WTC11 (cell line): ENCODE measurements at regions not wholly inside any gene's neighbourhood (a gene's known extent, or its start where the extent isn't known, plus 50 kb on each side); places are given as distances from the start of the nearest gene placed in this dataset.
"Not testable (repeated sequence)": the region's sequence is repeated elsewhere in the genome, so short reads cannot be mapped to it uniquely, and the experiment has no call there.

ENCODE experiments used
- ATAC-seq: fragments of 200-7000 bp; cut with Tn5 transposase; 2 replicates; pipeline ENCODE4 v1.10.0; 2021; ENCODE audit warnings: mild to moderate bottlenecking, moderate library complexity
- CTCF ChIA-PET: fragments of 300-600 bp; sonication (Branson Sonifier 250); formaldehyde crosslinking; loops from one replicate; lab custom pipeline; 2021; ENCODE audit warnings: antibody characterized with exemption; lab: Charles Lee
- POLR2A ChIA-PET: fragments of 350-600 bp; sonication (Branson Sonifier 250); formaldehyde crosslinking; loops from one replicate; lab custom pipeline; 2021; ENCODE audit warnings: antibody characterized with exemption; lab: Charles Lee
- DNase-seq: peaks from one replicate; pipeline ENCODE4 v3.0.0; 2021; ENCODE audit warnings: low spot score
- H3K27ac Mint-ChIP-seq: 2 replicates; pipeline ENCODE4 v1.8.0; 2021; ENCODE audit warnings: mixed read lengths
- H3K27me3 Mint-ChIP-seq: 2 replicates; pipeline ENCODE4 v1.8.0; 2021; ENCODE audit warnings: low read depth, mild to moderate bottlenecking, moderate library complexity, mixed read lengths
- H3K36me3 Mint-ChIP-seq: 2 replicates; pipeline ENCODE4 v1.8.0; 2021; ENCODE audit warnings: mixed read lengths
- H3K4me1 Mint-ChIP-seq: 2 replicates; pipeline ENCODE4 v1.8.0; 2022; ENCODE audit warnings: mixed read lengths
- H3K4me3 Mint-ChIP-seq: 2 replicates; pipeline ENCODE4 v1.8.0; 2021; ENCODE audit warnings: mild to moderate bottlenecking, moderate library complexity, mixed read lengths
- H3K9me3 Mint-ChIP-seq: 2 replicates; pipeline ENCODE4 v1.8.0; 2021; ENCODE audit warnings: mixed read lengths
- TF ChIP-seq, protein P1 (sequence below): sonication (generic); formaldehyde crosslinking; IDR thresholded peaks from 2 replicates; pipeline ENCODE4 v1.8.0; 2023; ENCODE audit warnings: mild to moderate bottlenecking, missing genetic modification reagents
- TF ChIP-seq, protein P2 (sequence below): fragments of 250-450 bp; sonication (Bioruptor Pico); IDR thresholded peaks from 2 replicates; pipeline ENCODE4 v1.9.0; 2021; ENCODE audit warnings: mild to moderate bottlenecking

DNA sequence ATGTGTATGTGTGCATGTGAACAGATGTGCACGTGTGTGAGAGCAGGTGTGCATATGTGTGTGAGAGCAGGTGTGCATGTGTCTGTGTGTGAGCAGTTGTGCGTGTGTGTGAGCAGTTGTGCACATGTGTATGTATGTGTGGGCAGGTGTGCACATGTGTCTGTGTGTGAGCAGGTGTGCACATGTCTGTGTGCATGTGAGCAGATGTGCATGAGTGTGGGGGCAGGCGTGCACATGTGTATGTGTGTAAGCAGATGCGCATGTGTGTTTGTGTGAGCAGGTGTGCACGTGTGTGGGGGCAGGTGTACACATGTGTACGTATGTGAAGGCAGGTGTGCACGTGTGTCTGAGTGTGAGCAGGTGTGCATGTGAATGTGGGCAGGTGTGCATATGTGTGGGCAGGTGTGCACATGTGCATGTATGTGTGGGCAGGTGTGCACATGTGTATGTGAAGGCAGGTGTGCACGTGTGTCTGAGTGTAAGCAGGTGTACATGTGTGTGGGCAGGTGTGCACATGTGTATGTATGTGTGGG is 66.5 kb upstream of the LRPAP1 start (continued):
- TF ChIP-seq, protein P1, sequence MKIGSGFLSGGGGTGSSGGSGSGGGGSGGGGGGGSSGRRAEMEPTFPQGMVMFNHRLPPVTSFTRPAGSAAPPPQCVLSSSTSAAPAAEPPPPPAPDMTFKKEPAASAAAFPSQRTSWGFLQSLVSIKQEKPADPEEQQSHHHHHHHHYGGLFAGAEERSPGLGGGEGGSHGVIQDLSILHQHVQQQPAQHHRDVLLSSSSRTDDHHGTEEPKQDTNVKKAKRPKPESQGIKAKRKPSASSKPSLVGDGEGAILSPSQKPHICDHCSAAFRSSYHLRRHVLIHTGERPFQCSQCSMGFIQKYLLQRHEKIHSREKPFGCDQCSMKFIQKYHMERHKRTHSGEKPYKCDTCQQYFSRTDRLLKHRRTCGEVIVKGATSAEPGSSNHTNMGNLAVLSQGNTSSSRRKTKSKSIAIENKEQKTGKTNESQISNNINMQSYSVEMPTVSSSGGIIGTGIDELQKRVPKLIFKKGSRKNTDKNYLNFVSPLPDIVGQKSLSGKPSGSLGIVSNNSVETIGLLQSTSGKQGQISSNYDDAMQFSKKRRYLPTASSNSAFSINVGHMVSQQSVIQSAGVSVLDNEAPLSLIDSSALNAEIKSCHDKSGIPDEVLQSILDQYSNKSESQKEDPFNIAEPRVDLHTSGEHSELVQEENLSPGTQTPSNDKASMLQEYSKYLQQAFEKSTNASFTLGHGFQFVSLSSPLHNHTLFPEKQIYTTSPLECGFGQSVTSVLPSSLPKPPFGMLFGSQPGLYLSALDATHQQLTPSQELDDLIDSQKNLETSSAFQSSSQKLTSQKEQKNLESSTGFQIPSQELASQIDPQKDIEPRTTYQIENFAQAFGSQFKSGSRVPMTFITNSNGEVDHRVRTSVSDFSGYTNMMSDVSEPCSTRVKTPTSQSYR (CRISPR knock-in tag): no peak
- TF ChIP-seq, protein P2, sequence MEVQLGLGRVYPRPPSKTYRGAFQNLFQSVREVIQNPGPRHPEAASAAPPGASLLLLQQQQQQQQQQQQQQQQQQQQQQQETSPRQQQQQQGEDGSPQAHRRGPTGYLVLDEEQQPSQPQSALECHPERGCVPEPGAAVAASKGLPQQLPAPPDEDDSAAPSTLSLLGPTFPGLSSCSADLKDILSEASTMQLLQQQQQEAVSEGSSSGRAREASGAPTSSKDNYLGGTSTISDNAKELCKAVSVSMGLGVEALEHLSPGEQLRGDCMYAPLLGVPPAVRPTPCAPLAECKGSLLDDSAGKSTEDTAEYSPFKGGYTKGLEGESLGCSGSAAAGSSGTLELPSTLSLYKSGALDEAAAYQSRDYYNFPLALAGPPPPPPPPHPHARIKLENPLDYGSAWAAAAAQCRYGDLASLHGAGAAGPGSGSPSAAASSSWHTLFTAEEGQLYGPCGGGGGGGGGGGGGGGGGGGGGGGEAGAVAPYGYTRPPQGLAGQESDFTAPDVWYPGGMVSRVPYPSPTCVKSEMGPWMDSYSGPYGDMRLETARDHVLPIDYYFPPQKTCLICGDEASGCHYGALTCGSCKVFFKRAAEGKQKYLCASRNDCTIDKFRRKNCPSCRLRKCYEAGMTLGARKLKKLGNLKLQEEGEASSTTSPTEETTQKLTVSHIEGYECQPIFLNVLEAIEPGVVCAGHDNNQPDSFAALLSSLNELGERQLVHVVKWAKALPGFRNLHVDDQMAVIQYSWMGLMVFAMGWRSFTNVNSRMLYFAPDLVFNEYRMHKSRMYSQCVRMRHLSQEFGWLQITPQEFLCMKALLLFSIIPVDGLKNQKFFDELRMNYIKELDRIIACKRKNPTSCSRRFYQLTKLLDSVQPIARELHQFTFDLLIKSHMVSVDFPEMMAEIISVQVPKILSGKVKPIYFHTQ: no peak

DNA sequence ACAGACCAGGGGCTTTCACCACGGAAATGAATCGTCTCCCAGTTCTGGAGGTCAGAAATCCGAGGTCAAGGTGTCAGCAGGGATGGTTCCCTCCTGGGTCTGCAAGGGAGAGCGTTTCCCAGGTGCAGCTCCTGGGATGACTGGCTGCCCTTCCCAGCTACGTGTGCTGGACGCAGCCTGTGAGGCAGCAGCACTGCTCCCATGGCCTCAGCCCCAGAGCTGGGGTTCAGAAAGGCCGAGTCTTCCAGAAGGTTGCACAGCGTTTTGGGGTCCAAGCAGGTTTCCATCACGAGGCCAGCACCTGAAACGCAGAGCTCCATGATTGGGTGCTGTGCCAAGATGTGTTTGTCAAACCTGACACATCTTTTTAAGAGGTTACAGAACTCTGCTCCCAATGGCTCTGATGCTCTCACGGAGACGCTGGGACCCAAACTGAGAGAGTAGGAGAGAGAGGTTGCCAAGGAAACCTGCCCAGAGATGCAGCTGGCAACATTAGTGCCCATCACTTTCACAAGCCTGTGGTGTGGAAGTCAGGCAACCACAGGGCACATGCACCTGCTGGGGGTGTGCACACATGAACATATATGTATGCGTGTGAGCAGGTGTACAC is 65.8 kb upstream of the LRPAP1 start:
- H3K9me3 Mint-ChIP-seq, H3K36me3 Mint-ChIP-seq, H3K27ac Mint-ChIP-seq, H3K4me3 Mint-ChIP-seq, ATAC-seq, H3K4me1 Mint-ChIP-seq, DNase-seq, POLR2A ChIA-PET, CTCF ChIA-PET: not testable (repeated sequence)
- peaks cover 15% of the 10 kb centered on the region for H3K27me3 Mint-ChIP-seq

DNA sequence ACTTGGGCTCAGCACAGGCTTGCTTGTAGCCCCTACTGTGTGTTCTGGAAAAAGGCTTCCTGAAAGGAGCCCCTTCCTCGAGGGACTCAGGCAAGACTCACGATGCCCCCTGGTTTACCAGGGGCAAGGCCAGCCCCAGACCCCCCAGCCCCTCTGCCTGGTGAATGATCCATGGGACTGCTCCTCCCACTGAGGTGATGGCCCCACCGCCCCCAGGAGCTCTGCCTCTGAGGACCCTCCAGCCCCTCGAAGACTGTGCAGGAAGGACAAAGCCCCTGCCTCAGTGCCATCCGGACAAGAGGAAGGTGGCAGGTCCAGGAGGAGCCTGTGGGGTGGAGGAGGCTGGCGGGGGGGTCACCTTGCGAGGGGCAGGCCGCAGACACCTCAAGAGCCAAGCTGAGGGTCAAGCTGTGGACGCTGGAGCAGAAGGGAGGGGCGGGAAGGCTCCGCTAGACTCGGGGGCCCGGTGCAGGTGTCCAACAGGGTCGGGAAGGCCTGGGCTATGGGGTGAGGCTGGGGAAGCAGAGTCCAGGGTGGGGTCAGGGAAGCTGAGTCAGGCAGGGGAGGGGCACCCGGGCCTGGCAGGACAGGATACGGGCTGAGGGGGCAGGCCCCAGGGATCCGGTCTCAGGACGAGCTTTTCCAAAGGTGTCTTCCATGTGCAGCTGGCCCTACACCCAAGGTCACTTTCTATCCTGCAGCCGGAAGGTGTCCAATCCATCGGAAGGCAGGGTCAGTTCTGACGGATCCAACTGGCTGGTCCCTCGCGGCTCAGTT is 64.9 kb upstream of the LRPAP1 start:
- ATAC-seq, POLR2A ChIA-PET, CTCF ChIA-PET, H3K4me3 Mint-ChIP-seq, H3K4me1 Mint-ChIP-seq, H3K36me3 Mint-ChIP-seq, H3K27ac Mint-ChIP-seq, DNase-seq, H3K27me3 Mint-ChIP-seq, H3K9me3 Mint-ChIP-seq: not testable (repeated sequence)

DNA sequence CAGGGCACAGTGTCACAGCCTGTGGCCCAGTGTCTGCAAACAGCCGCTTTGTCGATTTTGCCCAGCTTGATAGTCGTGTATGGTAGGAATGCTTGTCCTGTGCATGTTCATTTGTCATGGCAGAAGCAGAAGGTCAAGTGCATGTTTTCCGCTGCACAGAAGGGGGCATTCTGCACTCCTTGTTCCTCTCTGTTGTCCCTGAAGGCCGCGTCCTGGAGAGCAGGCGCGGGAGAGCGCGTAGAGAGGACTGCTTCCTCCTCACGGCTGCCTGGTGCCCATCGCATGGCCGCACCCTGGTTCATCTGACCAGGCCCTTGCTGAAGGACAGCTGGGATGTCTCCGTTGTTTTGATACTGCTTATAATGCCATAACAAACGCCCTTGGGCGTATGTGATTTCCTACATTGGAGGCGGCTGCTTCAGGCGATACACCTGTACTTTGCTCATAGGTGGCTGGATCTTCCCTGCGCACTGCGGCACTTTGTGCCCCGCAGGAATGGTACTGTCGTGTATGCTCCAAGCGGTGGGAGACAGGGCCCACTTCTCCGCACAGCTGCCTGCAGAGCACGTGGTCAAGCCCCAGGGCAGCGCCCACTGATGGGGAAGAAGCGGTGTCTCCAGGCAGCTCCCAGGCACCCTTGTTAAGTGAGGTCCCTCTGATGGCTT is 63.5 kb upstream of the LRPAP1 start:
- H3K27me3 Mint-ChIP-seq, H3K4me3 Mint-ChIP-seq, POLR2A ChIA-PET, CTCF ChIA-PET, H3K4me1 Mint-ChIP-seq, H3K36me3 Mint-ChIP-seq, H3K27ac Mint-ChIP-seq, ATAC-seq, DNase-seq, H3K9me3 Mint-ChIP-seq: not testable (repeated sequence)

DNA sequence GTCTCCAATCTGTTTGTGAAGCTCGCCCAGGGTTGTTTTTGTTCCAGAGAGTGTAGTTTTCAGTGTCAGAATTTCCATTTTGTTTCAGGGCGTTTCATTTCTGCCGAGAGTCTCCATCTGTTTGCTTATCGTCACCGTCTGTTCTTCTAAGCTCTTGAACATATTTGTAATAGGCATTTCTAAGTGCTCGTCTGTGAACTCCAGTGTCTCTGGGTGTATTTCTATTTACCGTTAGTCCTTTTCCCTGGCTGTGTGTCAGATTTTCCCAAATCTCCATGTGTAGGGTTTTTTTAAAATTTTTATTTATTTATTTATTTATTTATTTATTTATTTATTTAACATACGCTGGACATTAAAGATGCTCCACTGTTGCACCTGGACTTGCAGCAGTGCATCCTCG is 62.5 kb upstream of the LRPAP1 start:
- DNase-seq, H3K27ac Mint-ChIP-seq, ATAC-seq, CTCF ChIA-PET, H3K36me3 Mint-ChIP-seq, H3K9me3 Mint-ChIP-seq, H3K4me1 Mint-ChIP-seq, H3K4me3 Mint-ChIP-seq: not testable (repeated sequence)
- peaks cover 12% of the 10 kb centered on the region; the same call in 1 of the 2 replicates for H3K27me3 Mint-ChIP-seq
- POLR2A ChIA-PET: interaction anchor here (0.7 kb wide), 1 partner anchor 93 kb away, joined by 3 read pairs; no protein-coding TSS in a partner anchor

DNA sequence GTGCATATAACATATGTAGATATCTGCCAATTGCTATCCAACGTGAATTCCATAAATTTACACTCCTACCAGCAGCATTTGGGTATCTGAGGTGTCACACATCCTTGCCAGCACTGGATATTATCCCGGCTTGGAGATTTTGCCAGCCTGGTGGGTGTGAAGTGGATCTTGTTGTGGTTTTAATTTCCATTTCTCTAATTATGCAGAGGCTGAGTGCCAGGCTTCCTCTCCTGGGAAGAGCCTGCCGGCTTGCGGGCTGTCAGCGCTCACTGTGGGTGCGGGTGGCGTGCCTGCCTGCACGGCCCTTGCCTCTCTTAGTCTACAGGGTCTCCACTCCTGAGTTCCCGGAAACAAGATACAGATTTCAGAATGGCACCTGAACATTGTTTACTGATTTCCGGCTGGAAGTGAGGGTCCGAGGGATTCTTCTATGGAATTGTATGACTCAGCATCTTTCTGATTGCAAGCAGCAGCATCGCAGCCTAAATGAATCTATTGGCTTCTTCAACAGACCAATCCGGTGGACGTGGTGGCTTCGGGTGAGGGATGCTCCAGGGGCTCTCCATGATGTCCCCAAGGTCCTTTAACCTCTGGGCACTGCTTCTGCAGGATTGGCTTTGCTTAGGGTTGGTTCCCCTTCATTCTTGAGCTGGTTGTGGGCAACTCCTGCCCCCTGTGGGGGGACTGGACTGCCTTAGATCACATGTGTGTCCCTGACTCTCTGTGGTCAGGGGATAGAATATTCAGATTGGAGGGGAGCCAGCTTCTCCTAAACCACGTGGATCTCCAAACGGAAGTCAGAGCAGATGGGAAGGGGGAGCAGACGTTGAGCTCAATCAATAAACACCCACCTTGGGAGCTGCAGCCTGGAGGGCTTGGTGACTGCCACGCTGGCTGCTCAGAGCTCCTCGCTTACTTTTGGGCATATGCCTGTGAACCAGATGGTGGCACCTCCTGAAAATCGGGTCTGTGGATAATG is 58.0 kb upstream of the LRPAP1 start:
- peaks cover 13% of the 10 kb centered on the region; the same call in 1 of the 2 replicates for H3K27me3 Mint-ChIP-seq
- CTCF ChIA-PET, H3K36me3 Mint-ChIP-seq, ATAC-seq, H3K9me3 Mint-ChIP-seq, H3K4me1 Mint-ChIP-seq, H3K27ac Mint-ChIP-seq, DNase-seq, POLR2A ChIA-PET, H3K4me3 Mint-ChIP-seq: not testable (repeated sequence)

DNA sequence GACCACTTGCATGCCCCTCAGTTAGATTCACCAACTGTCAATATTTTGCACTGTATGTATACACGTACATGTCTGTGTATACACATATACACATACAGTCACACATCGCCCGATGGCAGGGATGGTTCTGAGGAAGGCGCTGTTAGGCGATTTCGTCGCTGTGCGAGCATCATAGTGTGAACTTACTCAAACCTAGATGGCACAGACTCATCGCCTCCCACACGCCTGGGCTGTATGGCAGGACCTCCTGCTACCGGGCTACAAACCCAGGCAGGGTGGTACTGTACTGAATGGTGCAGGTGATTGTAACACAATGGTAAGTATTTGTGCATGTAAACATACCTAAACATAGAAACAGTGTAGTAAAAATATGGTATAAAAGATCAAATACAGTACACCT is 57.2 kb upstream of the LRPAP1 start:
- H3K36me3 Mint-ChIP-seq: not testable (repeated sequence)

DNA sequence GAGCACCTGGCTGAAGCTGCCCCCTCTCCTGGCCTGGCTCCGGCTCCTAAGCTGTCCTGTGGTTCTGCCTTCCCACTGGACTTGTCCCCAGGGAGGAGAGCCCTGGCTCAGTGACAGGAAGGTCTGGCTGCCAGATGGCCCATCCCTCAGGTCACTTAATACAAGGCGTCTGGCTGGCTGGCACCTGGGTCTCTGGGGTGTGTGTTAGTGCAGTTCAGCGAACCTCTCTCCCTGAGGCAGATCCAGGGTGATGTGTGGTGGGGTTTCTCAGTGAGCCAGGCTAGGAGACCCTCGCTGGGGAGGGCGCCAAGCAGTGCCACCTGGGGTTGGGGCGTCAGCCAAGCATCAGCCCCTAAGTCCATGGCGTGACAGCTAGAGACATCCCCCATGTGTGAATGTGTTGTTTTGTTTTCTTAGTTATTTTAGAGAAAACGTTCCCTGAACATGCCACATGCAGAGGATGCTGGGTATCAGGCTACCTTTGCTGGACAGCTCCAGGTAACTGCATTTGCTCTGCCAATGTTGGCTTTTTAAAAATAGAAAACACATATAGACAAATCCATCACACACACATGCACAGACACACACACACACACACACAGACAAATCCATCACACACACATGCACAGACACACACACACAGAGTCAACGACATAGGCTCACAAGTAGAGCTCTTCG is 56.4 kb upstream of the LRPAP1 start:
- POLR2A ChIA-PET, H3K4me1 Mint-ChIP-seq, H3K9me3 Mint-ChIP-seq, ATAC-seq, DNase-seq, H3K4me3 Mint-ChIP-seq, H3K36me3 Mint-ChIP-seq, H3K27ac Mint-ChIP-seq, CTCF ChIA-PET: not testable (repeated sequence)
- peaks cover 10% of the 10 kb centered on the region; the same call in 1 of the 2 replicates for H3K27me3 Mint-ChIP-seq

More for the DNA sequence above, 57.2 kb upstream of the LRPAP1 start:
- H3K4me3 Mint-ChIP-seq, H3K27ac Mint-ChIP-seq, DNase-seq, ATAC-seq, H3K9me3 Mint-ChIP-seq, H3K4me1 Mint-ChIP-seq, CTCF ChIA-PET, POLR2A ChIA-PET: not testable (repeated sequence)
- H3K27me3 Mint-ChIP-seq: peaks cover 13% of the 10 kb centered on the region; the same call in 1 of the 2 replicates
